B cell (primary cell): ENCODE measurements at regions not wholly inside any gene's neighbourhood (a gene's known extent, or its start where the extent isn't known, plus 50 kb on each side); places are given as distances from the start of the nearest gene placed in this dataset.

Experiments used
- EZH2 ChIP-seq: IDR thresholded peaks from 2 replicates; pipeline ENCODE4 v1.6.1; 2012; ENCODE audit warnings: borderline replicate concordance, low read depth, mild to moderate bottlenecking, moderate library complexity, low read length; ENCODE audit not compliant: insufficient read depth, poor library complexity, severe bottlenecking
- TF ChIP-seq, protein P1 (sequence below): fragments of 200-600 bp; IDR thresholded peaks from one replicate; pipeline ENCODE4 v1.8.0; 2022; ENCODE audit warnings: antibody characterized with exemption, mild to moderate bottlenecking

DNA sequence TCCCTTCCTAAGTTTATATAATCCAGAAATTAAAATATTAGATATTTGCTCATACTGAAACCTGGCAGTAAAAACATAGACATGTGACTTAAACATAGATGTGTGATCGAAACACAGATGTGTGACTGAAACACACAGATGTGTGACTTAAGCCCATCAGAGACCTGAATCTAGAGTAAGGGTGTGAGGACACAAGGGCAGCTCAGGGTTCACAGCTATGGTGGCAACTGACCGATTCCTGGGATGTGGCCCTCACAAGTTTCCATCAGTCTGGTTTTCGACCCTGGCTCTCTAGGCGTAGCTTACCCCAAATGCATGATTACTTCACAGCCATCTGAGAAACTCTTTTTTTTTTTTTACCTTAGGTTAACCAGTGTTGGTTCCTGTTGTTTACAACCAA, 137.0 kb downstream of the NRN1 start:
- TF ChIP-seq, protein P1, sequence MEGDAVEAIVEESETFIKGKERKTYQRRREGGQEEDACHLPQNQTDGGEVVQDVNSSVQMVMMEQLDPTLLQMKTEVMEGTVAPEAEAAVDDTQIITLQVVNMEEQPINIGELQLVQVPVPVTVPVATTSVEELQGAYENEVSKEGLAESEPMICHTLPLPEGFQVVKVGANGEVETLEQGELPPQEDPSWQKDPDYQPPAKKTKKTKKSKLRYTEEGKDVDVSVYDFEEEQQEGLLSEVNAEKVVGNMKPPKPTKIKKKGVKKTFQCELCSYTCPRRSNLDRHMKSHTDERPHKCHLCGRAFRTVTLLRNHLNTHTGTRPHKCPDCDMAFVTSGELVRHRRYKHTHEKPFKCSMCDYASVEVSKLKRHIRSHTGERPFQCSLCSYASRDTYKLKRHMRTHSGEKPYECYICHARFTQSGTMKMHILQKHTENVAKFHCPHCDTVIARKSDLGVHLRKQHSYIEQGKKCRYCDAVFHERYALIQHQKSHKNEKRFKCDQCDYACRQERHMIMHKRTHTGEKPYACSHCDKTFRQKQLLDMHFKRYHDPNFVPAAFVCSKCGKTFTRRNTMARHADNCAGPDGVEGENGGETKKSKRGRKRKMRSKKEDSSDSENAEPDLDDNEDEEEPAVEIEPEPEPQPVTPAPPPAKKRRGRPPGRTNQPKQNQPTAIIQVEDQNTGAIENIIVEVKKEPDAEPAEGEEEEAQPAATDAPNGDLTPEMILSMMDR: no peak
- no peak for TF ChIP-seq EZH2
